B cell (primary cell): ENCODE measurements at regions not wholly inside any gene's neighbourhood (a gene's known extent, or its start where the extent isn't known, plus 50 kb on each side); places are given as distances from the start of the nearest gene placed in this dataset.
"Not testable (repeated sequence)": the region's sequence is repeated elsewhere in the genome, so short reads cannot be mapped to it uniquely, and the experiment has no call there.

Source experiments
- ATAC-seq: fragments of 200-7000 bp; cut with Tn5 transposase; one replicate; pipeline ENCODE4 v1.10.0; 2021; ENCODE audit warnings: low read depth, mild to moderate bottlenecking, moderate number of reproducible peaks, moderate library complexity
- CTCF ChIA-PET: fragments of 350-600 bp; sonication (Branson Sonifier 250); formaldehyde crosslinking; loops from one replicate; lab custom pipeline; 2021; ENCODE audit warnings: antibody characterized with exemption, inconsistent platforms; lab: Charles Lee
- POLR2A ChIA-PET: fragments of 350-600 bp; sonication (Branson Sonifier 250); formaldehyde crosslinking; loops from one replicate; lab custom pipeline; 2021; ENCODE audit warnings: antibody characterized with exemption; lab: Charles Lee
- DNase-seq: peaks from one replicate; pipeline ENCODE4 v3.0.0; 2013
- H2AFZ ChIP-seq: 2 replicates; pipeline ENCODE4 v1.6.1; 2012; ENCODE audit warnings: mild to moderate bottlenecking, low read depth, low read length; ENCODE audit not compliant: insufficient read depth, poor library complexity, severe bottlenecking
- H3K27ac ChIP-seq, 2 donors: 1 replicate in 1 of 2; 2 replicates in 1 of 2; pipeline ENCODE4 v1.5.1; 2012 to 2013; ENCODE audit warnings: low read length in 2 of 2, mild to moderate bottlenecking in 2 of 2, moderate library complexity in 1 of 2
- H3K27me3 ChIP-seq, 4 experiments: fragments of 200-600 bp in 1 of 4; sonication (generic) in 1 of 4; replicated peaks in 1 of 4; 1 replicate in 2 of 4; 2 replicates in 2 of 4; pipeline versions ENCODE4 v1.6.1 to v1.7.0; 2013 to 2016; ENCODE audit warnings: low read length in 3 of 4, mild to moderate bottlenecking in 2 of 4, mixed read lengths in 1 of 4, moderate library complexity in 1 of 4; ENCODE audit not compliant: insufficient read depth in 4 of 4, control insufficient read depth in 3 of 4; ENCODE audit errors: control extremely low read depth in 1 of 4
- H3K36me3 ChIP-seq, 2 experiments: replicated peaks in 1 of 2; 1 replicate in 1 of 2; 2 replicates in 1 of 2; pipeline versions ENCODE4 v1.6.1 to v1.7.1; 2013; ENCODE audit warnings: low read length in 1 of 2; ENCODE audit not compliant: insufficient read depth in 2 of 2, control insufficient read depth in 1 of 2; ENCODE audit errors: control extremely low read depth in 1 of 2, extremely low read depth in 1 of 2
- H3K4me1 ChIP-seq, 2 donors: fragments of 200-600 bp in 1 of 2; sonication (generic) in 1 of 2; 1 replicate in 1 of 2; 2 replicates in 1 of 2; pipeline versions ENCODE4 v1.5.1 to v1.6.1; 2013 to 2017; ENCODE audit warnings: low read length in 2 of 2; ENCODE audit not compliant: control insufficient read depth in 2 of 2, insufficient read depth in 2 of 2
- H3K4me2 ChIP-seq: replicated peaks from 2 replicates; pipeline ENCODE3; 2012; ENCODE audit warnings: mild to moderate bottlenecking, low read depth, low read length; ENCODE audit not compliant: poor library complexity, severe bottlenecking
- H3K4me3 ChIP-seq, 5 experiments: fragments of 200-600 bp in 1 of 5; sonication (generic) in 1 of 5; 1 replicate in 3 of 5; 2 replicates in 2 of 5; pipeline versions ENCODE4 v1.5.1 to v1.7.0; 2011 to 2016; ENCODE audit warnings: low read length in 4 of 5, mild to moderate bottlenecking in 4 of 5, low read depth in 2 of 5, control low read depth in 1 of 5, moderate library complexity in 1 of 5; ENCODE audit not compliant: insufficient read depth in 1 of 5; ENCODE audit errors: control extremely low read depth in 1 of 5, extremely low read depth in 1 of 5
- H3K79me2 ChIP-seq: fragments of 200-600 bp; sonication (generic); one replicate; pipeline ENCODE4 v1.6.0; 2016; ENCODE audit warnings: low read length; ENCODE audit not compliant: control insufficient read depth, insufficient read depth
- H3K9ac ChIP-seq: fragments of 200-600 bp; sonication (generic); 2 replicates; pipeline ENCODE4 v1.6.1; 2017; ENCODE audit warnings: mild to moderate bottlenecking, low read length, moderate library complexity
- H3K9me3 ChIP-seq, 3 donors: one replicate each; pipeline versions ENCODE4 v1.6.1 to v1.7.1; 2013; ENCODE audit warnings: low read length in 2 of 3; ENCODE audit not compliant: control insufficient read depth in 2 of 3, insufficient read depth in 1 of 3; ENCODE audit errors: control extremely low read depth in 1 of 3
- H4K20me1 ChIP-seq: 2 replicates; pipeline ENCODE4 v1.6.0; 2012; ENCODE audit warnings: mild to moderate bottlenecking, low read length; ENCODE audit not compliant: insufficient read depth, control insufficient read depth, poor library complexity, severe bottlenecking
- H3K27ac Mint-ChIP-seq: one replicate; pipeline ENCODE4 v1.8.0; 2021; ENCODE audit warnings: mixed read lengths
- H3K27me3 Mint-ChIP-seq: one replicate; pipeline ENCODE4 v1.8.0; 2021; ENCODE audit warnings: mixed read lengths
- H3K4me1 Mint-ChIP-seq: one replicate; pipeline ENCODE4 v1.8.0; 2021; ENCODE audit warnings: mixed read lengths
- H3K4me3 Mint-ChIP-seq: one replicate; pipeline ENCODE4 v1.8.0; 2021; ENCODE audit warnings: mixed read lengths
- H3K9me3 Mint-ChIP-seq: one replicate; pipeline ENCODE4 v1.8.0; 2022; ENCODE audit warnings: mixed read lengths; ENCODE audit not compliant: insufficient read depth
- EZH2 ChIP-seq: IDR thresholded peaks from 2 replicates; pipeline ENCODE4 v1.6.1; 2012; ENCODE audit warnings: borderline replicate concordance, low read depth, mild to moderate bottlenecking, moderate library complexity, low read length; ENCODE audit not compliant: insufficient read depth, poor library complexity, severe bottlenecking
- WGBS: methylation state at CpG from one replicate; pipeline ENCODE4 v1.1.5; 2013; ENCODE audit warnings: missing lambda C conversion rate; ENCODE audit not compliant: insufficient coverage; 5-methylcytosine and 5-hydroxymethylcytosine counted together
- intact Hi-C: fragments of 100-400 bp; cut with micrococcal nuclease; formaldehyde crosslinking; loops from one replicate; pipeline ENCODE4 v1.10.0; 2022
- TF ChIP-seq, protein P1 (sequence below): fragments of 200-600 bp; IDR thresholded peaks from one replicate; pipeline ENCODE4 v1.8.0; 2022; ENCODE audit warnings: antibody characterized with exemption, mild to moderate bottlenecking

DNA sequence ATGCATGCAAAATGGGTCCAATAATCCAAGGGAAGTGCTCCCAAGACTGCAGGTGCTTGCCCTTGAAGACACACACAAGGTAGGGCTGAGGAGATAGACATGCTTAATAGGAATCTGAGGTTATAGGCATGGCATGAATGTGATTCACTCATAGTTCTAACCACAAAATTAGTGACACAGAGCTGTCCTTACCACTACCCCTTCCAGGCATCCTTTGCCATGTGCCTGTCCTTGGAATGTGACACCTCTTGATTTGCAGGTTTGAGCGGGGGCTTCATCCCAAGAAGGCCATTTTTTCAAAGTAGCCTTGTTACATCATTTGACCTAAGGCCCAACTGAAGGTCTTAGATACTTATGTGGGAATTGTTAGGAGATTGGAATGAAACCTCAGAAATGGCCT is 112.5 kb downstream of the CCNG2 start:
- Histone ChIP-seq H3K9ac (no peak overlapping the region), H3K79me2 (no peaks in the 10 kb centered on the region), H3K4me3 (no peak overlapping the region), H3K27ac (no peak overlapping the region), H4K20me1 (no peaks in the 10 kb centered on the region), H3K4me2 (no peak overlapping the region), H3K4me1 (no peaks in the 10 kb centered on the region), H3K9me3 (no peaks in the 10 kb centered on the region), H3K36me3 (no peaks in the 10 kb centered on the region), H3K27me3 (no peaks in the 10 kb centered on the region), H2AFZ (no peak overlapping the region)
- ATAC-seq (no peak), DNase-seq (no peak)
- ChIA-PET CTCF (no interaction called here), POLR2A (no interaction called here)
- Mint-ChIP-seq H3K27me3 (no peaks in the 10 kb centered on the region), H3K27ac (no peak overlapping the region), H3K4me1 (no peaks in the 10 kb centered on the region), H3K4me3 (no peak overlapping the region), H3K9me3 (no peaks in the 10 kb centered on the region)
- TF ChIP-seq EZH2: no peak
- TF ChIP-seq, protein P1, sequence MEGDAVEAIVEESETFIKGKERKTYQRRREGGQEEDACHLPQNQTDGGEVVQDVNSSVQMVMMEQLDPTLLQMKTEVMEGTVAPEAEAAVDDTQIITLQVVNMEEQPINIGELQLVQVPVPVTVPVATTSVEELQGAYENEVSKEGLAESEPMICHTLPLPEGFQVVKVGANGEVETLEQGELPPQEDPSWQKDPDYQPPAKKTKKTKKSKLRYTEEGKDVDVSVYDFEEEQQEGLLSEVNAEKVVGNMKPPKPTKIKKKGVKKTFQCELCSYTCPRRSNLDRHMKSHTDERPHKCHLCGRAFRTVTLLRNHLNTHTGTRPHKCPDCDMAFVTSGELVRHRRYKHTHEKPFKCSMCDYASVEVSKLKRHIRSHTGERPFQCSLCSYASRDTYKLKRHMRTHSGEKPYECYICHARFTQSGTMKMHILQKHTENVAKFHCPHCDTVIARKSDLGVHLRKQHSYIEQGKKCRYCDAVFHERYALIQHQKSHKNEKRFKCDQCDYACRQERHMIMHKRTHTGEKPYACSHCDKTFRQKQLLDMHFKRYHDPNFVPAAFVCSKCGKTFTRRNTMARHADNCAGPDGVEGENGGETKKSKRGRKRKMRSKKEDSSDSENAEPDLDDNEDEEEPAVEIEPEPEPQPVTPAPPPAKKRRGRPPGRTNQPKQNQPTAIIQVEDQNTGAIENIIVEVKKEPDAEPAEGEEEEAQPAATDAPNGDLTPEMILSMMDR: no peak
- no CpG with 5 or more reads among the region's 1 CpG for WGBS
- intact Hi-C loops: no loop called here

DNA sequence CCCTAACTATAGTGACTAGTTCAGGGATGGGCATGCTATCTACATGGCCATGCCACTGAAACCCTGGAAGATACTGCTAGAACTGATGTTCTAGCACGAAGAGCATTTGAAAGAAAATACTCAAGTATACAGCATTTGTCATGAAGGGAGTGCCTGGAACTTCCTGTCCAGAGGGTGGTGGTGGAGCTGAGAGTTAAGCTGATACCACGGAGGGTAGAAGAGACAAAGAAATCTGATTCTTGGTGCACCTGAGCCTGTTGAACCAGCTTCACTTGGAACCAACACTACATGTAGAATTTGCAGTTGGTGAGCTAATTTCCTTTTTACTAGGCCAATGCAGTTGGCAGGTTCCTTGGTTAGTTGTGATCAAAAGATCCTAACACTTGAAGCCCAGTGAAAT is 116.4 kb downstream of the CCNG2 start:
- Histone ChIP-seq H2AFZ (no peak overlapping the region), H3K36me3 (no peaks in the 10 kb centered on the region), H3K4me3 (no peak overlapping the region), H3K27ac (no peak overlapping the region), H3K27me3 (no peaks in the 10 kb centered on the region), H3K4me2 (no peak overlapping the region), H4K20me1 (no peaks in the 10 kb centered on the region), H3K9me3 (no peaks in the 10 kb centered on the region), H3K4me1 (no peaks in the 10 kb centered on the region), H3K9ac (no peak overlapping the region), H3K79me2 (no peaks in the 10 kb centered on the region)
- TF ChIP-seq EZH2: no peak
- TF ChIP-seq, protein P1: no peak
- intact Hi-C loops: no loop called here
- H3K9me3 Mint-ChIP-seq: no peaks in the 10 kb centered on the region
- WGBS: 69% methylated on average over 2 of the region's 2 CpGs
- POLR2A ChIA-PET: no interaction called here
- no peak overlapping the region for H3K4me3 Mint-ChIP-seq
- ATAC-seq (no peak), DNase-seq (no peak)
- H3K27me3 Mint-ChIP-seq: no peaks in the 10 kb centered on the region
- CTCF ChIA-PET: no interaction called here
- H3K4me1 Mint-ChIP-seq: no peaks in the 10 kb centered on the region
- no peak overlapping the region for H3K27ac Mint-ChIP-seq

DNA sequence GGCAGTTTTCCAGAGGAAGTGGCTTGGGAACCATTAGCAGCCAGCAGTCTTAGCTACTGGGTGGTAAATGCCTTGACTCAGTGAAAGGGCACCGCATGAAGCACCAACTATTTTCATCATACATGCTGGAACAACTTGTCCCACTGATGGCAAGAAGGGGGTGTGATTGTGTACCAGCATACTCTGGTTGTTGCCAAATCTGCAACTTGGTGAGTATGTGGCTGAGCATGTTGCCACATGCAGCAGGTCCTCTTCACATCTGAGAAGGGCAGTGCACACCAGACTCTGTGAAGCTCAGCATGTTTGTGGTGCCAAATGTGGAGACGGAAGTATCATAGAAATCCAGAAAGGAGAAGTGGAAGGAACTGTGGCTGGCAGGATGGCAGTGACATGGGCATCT is 122.1 kb downstream of the CCNG2 start:
- H3K4me3 Mint-ChIP-seq, POLR2A ChIA-PET, ATAC-seq, H3K4me3 ChIP-seq, H4K20me1 ChIP-seq, H3K27ac ChIP-seq, H3K27me3 Mint-ChIP-seq, H3K4me1 Mint-ChIP-seq, H3K9ac ChIP-seq, intact Hi-C loops, H3K27me3 ChIP-seq, H3K4me2 ChIP-seq, DNase-seq, H3K36me3 ChIP-seq, H3K9me3 ChIP-seq, CTCF ChIA-PET, H3K9me3 Mint-ChIP-seq, H2AFZ ChIP-seq, H3K4me1 ChIP-seq, H3K27ac Mint-ChIP-seq, H3K79me2 ChIP-seq: not testable (repeated sequence)
- WGBS: 88% methylated on average over 1 of the region's 2 CpGs
